SK-N-SH (cell line): ENCODE measurements at regions not wholly inside any gene's neighbourhood (a gene's known extent, or its start where the extent isn't known, plus 50 kb on each side); places are given as distances from the start of the nearest gene placed in this dataset.

Experiments used
- EZH2phosphoT487 ChIP-seq: fragments of 200-600 bp; sonication (generic); IDR thresholded peaks from 2 replicates; pipeline ENCODE4 v1.6.1; 2017; ENCODE audit warnings: low read depth, mixed run types, mild to moderate bottlenecking, antibody characterized with exemption, moderate library complexity, borderline replicate concordance
- PBX3 ChIP-seq: IDR thresholded peaks from 2 replicates; pipeline ENCODE4; 2012
- YY1 ChIP-seq: IDR thresholded peaks from 2 replicates; pipeline ENCODE4 v1.4.0; 2012; ENCODE audit warnings: low read depth, mild to moderate bottlenecking

- TF ChIP-seq YY1 = no peak
- TF ChIP-seq PBX3 = no peak
- no peak for TF ChIP-seq EZH2phosphoT487
Observed at GRCh38 chr12:29012673-29013072, 136.4 kb upstream of the FAR2 start.
